ENCODE measurements at regions not wholly inside any gene's neighbourhood (a gene's known extent, or its start where the extent isn't known, plus 50 kb on each side); places are given as distances from the start of the nearest gene placed in this dataset.

- no peak for DNase-seq (ENCODE audit: low spot score in 2 of 2, unreplicated experiment in 2 of 2)
- H3K27me3 Mint-ChIP-seq (ENCODE audit: low read depth), result peaks cover 31% of the 10 kb centered on the region
- TF ChIP-seq CTCF (IDR thresholded peaks at IDR 0.05; ENCODE audit: unreplicated experiment), result no peak
These were observed 79.6 kb upstream of the TEKT1 start for GRCh38 chr17:6910987-6911603.

GRCh38 chr17:6912110-6913051 is 80.9 kb upstream of the TEKT1 start:
- Mint-ChIP-seq H3K27me3 (ENCODE audit: low read depth) (peaks cover 37% of the 10 kb centered on the region), H3K27ac (no peak overlapping the region)

More at GRCh38 chr17:6910987-6911603, 79.6 kb upstream of the TEKT1 start:
- Mint-ChIP-seq H3K4me1 (peaks cover 1% of the 10 kb centered on the region), H3K27ac (no peak overlapping the region), H3K36me3 (peaks cover 3% of the 10 kb centered on the region), H3K4me3 (no peak overlapping the region), H3K9me3 (no peaks in the 10 kb centered on the region)

GRCh38 chr17:6913608-6914443 is 82.0 kb upstream of the ALOX12 start:
- Mint-ChIP-seq H3K27me3 (ENCODE audit: low read depth) (peaks cover 37% of the 10 kb centered on the region), H3K27ac (no peak overlapping the region), H3K9me3 (peaks cover 6% of the 10 kb centered on the region), H3K36me3 (peaks cover 3% of the 10 kb centered on the region), H3K4me3 (no peak overlapping the region), H3K4me1 (peaks cover 1% of the 10 kb centered on the region)
- DNase-seq (ENCODE audit: low spot score in 2 of 2, unreplicated experiment in 2 of 2), result peak; percentile 26 to 67
- peak; percentile 67 for TF ChIP-seq CTCF (IDR thresholded peaks at IDR 0.05; ENCODE audit: unreplicated experiment)

More at GRCh38 chr17:6912110-6913051, 80.9 kb upstream of the TEKT1 start:
- DNase-seq (ENCODE audit: low spot score in 2 of 2, unreplicated experiment in 2 of 2), result no peak
- H3K9me3 Mint-ChIP-seq, result peaks cover 6% of the 10 kb centered on the region
- H3K36me3 Mint-ChIP-seq, result peaks cover 3% of the 10 kb centered on the region
- H3K4me1 Mint-ChIP-seq, result peaks cover 1% of the 10 kb centered on the region
- H3K4me3 Mint-ChIP-seq, result no peak overlapping the region
- no peak for TF ChIP-seq CTCF (IDR thresholded peaks at IDR 0.05; ENCODE audit: unreplicated experiment)

- H3K27me3 Mint-ChIP-seq (ENCODE audit: low read depth), result peaks cover 37% of the 10 kb centered on the region
- H3K4me3 Mint-ChIP-seq, result no peak overlapping the region
- H3K4me1 Mint-ChIP-seq, result peaks cover 1% of the 10 kb centered on the region
- H3K27ac Mint-ChIP-seq, result no peak overlapping the region
- H3K9me3 Mint-ChIP-seq, result peaks cover 6% of the 10 kb centered on the region
- H3K36me3 Mint-ChIP-seq, result peaks cover 3% of the 10 kb centered on the region
- no peak for TF ChIP-seq CTCF (IDR thresholded peaks at IDR 0.05; ENCODE audit: unreplicated experiment)
- DNase-seq (ENCODE audit: low spot score in 2 of 2, unreplicated experiment in 2 of 2), result no peak
These were observed 81.1 kb upstream of the ALOX12 start for GRCh38 chr17:6914711-6915110.

GRCh38 chr17:6915620-6916019 is 80.2 kb upstream of the ALOX12 start:
- no peak for TF ChIP-seq CTCF (IDR thresholded peaks at IDR 0.05; ENCODE audit: unreplicated experiment)
- no peak for DNase-seq (ENCODE audit: low spot score in 2 of 2, unreplicated experiment in 2 of 2)
- H3K4me3 Mint-ChIP-seq, result no peak overlapping the region
- H3K4me1 Mint-ChIP-seq, result peaks cover 1% of the 10 kb centered on the region
- peaks cover 37% of the 10 kb centered on the region for H3K27me3 Mint-ChIP-seq (ENCODE audit: low read depth)
- peaks cover 6% of the 10 kb centered on the region for H3K9me3 Mint-ChIP-seq
- no peak overlapping the region for H3K27ac Mint-ChIP-seq
- H3K36me3 Mint-ChIP-seq, result peaks cover 3% of the 10 kb centered on the region
